Duodenal mucosa (tissue), 2 donors: ENCODE measurements at regions not wholly inside any gene's neighbourhood (a gene's known extent, or its start where the extent isn't known, plus 50 kb on each side); places are given as distances from the start of the nearest gene placed in this dataset.
"Not testable (repeated sequence)": the region's sequence is repeated elsewhere in the genome, so short reads cannot be mapped to it uniquely, and the experiment has no call there.

ENCODE experiments used
- H3K27ac ChIP-seq: one replicate; pipeline ENCODE4 v1.7.0; 2013; ENCODE audit warnings: low read depth, low read length
- H3K27me3 ChIP-seq, 2 donors: one replicate each; pipeline ENCODE4 v1.7.0; 2013; ENCODE audit warnings: low read length in 2 of 2, control low read depth in 1 of 2; ENCODE audit not compliant: insufficient read depth in 2 of 2, control insufficient read depth in 1 of 2
- H3K36me3 ChIP-seq, 2 donors: one replicate each; pipeline ENCODE4 v1.7.0; 2013; ENCODE audit warnings: low read length in 2 of 2, control low read depth in 1 of 2; ENCODE audit not compliant: insufficient read depth in 2 of 2, control insufficient read depth in 1 of 2
- H3K4me1 ChIP-seq, 2 donors: one replicate each; pipeline ENCODE4 v1.7.0; 2013; ENCODE audit warnings: low read length in 2 of 2, control low read depth in 1 of 2; ENCODE audit not compliant: insufficient read depth in 2 of 2, control insufficient read depth in 1 of 2
- H3K4me3 ChIP-seq, 2 donors: one replicate each; pipeline ENCODE4 v1.7.0; 2013; ENCODE audit warnings: low read length in 2 of 2, low read depth in 1 of 2
- H3K9ac ChIP-seq, 2 donors: one replicate each; pipeline ENCODE4 v1.7.0; 2013; ENCODE audit warnings: low read length in 2 of 2, low read depth in 1 of 2
- H3K9me3 ChIP-seq, 2 donors: one replicate each; pipeline ENCODE4 v1.7.0; 2013; ENCODE audit warnings: low read length in 2 of 2, control low read depth in 1 of 2; ENCODE audit not compliant: control insufficient read depth in 1 of 2

DNA sequence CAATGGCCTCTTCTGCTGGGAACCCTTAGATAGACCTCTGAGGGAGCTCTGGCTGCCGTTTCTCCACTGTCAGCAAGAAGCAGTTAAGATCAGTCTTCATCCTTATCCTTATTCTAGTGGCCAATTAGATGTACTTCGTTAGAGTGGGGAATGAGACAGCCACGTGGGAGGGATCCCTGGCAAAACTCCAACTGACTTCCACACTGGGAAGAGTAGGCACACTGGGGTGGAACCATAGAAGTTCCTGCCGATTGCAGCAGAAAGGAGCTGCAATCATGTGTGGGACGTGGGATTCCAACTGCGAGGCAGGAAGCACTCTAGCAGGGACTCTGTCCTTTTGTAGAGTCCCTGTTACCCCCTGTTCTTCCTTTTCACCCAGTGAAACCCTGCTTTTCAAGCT, 226.3 kb upstream of the RGS17 start:
- Histone ChIP-seq H3K9ac (no peak overlapping the region), H3K4me3 (no peak overlapping the region), H3K9me3 (peaks cover 0 to 3% of the 10 kb centered on the region in 2 donors), H3K4me1 (no peaks in the 10 kb centered on the region), H3K27ac (no peak overlapping the region), H3K27me3 (no peaks in the 10 kb centered on the region), H3K36me3 (no peaks in the 10 kb centered on the region)

DNA sequence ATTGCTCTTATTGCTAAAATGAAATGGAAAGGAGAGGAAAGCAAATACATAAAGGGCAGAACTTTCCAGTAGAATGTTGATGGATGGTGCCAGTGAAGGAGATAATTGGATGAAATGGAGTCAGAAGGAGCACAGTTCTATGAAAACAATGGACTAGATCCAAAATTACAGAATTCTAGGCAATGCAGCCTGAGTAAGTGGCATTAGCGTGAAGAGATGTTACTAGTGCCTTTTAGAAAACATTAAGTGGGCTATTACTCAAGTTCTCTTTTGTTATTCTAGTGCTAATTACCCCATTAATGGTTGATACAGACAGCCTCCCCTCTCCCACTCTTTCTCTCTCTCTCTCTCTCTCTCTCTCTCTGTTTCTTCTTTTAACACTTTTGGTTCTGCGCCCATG, 209.5 kb upstream of the RGS17 start:
- Histone ChIP-seq H3K4me3 (no peak overlapping the region), H3K27me3 (no peaks in the 10 kb centered on the region), H3K9ac (no peak overlapping the region), H3K36me3 (no peaks in the 10 kb centered on the region), H3K4me1 (no peaks in the 10 kb centered on the region), H3K27ac (no peak overlapping the region), H3K9me3 (no peaks in the 10 kb centered on the region)

DNA sequence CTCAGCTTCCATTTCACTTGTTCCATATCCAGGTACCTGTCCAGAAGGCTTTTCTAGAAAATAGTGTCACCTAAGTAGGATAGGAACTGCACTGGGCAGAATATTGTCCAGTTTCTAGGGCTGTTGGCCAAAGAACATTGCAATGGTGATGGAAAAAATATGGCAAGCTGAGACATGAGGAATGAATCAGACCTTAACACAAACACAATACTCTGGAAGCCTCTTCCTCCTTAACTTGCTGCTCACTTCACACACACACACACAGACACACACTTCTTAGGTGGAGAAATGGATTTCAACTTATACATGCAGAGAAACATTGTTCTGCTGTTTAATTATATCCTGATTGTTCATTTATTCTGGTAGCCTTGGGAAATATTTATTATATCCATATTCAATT, 203.0 kb upstream of the RGS17 start:
- H3K9me3 ChIP-seq = no peaks in the 10 kb centered on the region
- no peak overlapping the region for H3K27ac ChIP-seq
- H3K4me1 ChIP-seq = no peaks in the 10 kb centered on the region

DNA sequence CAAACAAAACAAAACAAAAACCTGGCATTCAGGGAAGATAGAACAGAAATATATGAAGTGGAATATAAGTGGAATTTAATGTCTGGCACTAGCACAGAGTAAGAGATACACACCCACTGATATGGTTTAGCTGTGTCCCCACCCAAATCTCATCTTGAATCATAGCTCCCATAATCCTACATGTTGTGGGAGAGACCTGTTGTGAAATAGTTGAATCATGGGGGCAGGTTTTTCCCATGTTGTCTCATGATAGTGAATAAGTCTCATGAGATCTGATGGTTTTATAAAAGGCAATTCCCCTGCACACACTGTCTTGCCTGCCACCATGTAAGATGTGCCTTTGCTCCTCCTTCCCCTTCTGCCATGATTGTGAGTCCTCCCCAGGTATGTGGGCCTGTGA, 200.1 kb upstream of the RGS17 start:
- not testable (repeated sequence) for H3K4me1 ChIP-seq, H3K9me3 ChIP-seq, H3K9ac ChIP-seq, H3K4me3 ChIP-seq, H3K36me3 ChIP-seq, H3K27me3 ChIP-seq, H3K27ac ChIP-seq

More for the DNA sequence above, 203.0 kb upstream of the RGS17 start:
- no peak overlapping the region for H3K9ac ChIP-seq
- no peaks in the 10 kb centered on the region for H3K36me3 ChIP-seq
- no peaks in the 10 kb centered on the region for H3K27me3 ChIP-seq
- H3K4me3 ChIP-seq = no peak overlapping the region

DNA sequence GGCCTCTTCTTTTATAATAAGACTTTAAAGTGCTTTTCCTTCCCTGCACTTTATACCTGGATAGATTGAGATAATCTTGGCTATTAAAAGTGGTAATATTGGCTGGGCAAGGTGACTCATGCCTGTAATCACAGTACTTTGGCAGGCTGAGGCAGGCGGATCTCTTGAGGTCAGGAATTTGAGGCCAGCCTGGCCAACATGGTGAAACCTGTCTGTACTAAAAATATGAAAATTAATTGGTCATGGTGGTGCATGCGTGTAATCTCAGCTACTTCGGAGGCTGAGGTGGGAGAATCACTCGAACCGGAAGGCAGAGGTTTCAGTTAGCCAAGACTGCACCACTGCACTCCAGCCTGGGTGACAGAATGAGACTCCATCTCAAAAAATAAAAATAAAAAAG, 197.1 kb upstream of the RGS17 start:
- Histone ChIP-seq H3K9me3 (no peaks in the 10 kb centered on the region), H3K4me3 (no peak overlapping the region), H3K36me3 (no peaks in the 10 kb centered on the region), H3K27ac (no peak overlapping the region), H3K27me3 (no peaks in the 10 kb centered on the region), H3K9ac (no peak overlapping the region), H3K4me1 (no peaks in the 10 kb centered on the region)

GRCh38 chr6:153325661-153326060, 194.6 kb upstream of the RGS17 start:
- H3K36me3 ChIP-seq = no peaks in the 10 kb centered on the region

DNA sequence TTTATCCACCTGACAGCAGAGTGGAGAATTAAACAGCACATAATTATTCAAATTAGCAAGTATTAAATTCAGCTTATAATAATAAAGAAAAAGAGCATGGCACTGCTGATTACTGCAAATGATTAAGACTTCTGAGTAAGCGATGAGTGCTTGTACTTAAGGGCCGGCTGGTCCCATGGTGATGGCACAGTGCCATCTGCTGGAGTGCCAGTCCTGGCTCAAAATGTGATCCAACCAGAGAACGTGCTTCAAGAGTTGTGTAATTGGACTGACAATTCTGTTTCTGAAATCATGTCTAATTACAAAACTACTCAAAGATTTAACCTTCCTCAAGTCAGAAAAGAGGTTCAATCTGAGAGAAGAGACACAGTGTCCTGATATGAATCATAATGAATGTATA, 181.6 kb upstream of the RGS17 start:
- Histone ChIP-seq H3K4me3 (no peak overlapping the region), H3K27me3 (no peaks in the 10 kb centered on the region), H3K9me3 (no peaks in the 10 kb centered on the region), H3K36me3 (no peaks in the 10 kb centered on the region), H3K27ac (no peak overlapping the region), H3K9ac (no peak overlapping the region), H3K4me1 (no peaks in the 10 kb centered on the region)

More at GRCh38 chr6:153325661-153326060, 194.6 kb upstream of the RGS17 start:
- no peak overlapping the region for H3K4me3 ChIP-seq
- H3K9ac ChIP-seq = no peak overlapping the region
- H3K9me3 ChIP-seq = no peaks in the 10 kb centered on the region
- H3K4me1 ChIP-seq = no peaks in the 10 kb centered on the region
- no peaks in the 10 kb centered on the region for H3K27me3 ChIP-seq
- H3K27ac ChIP-seq = no peak overlapping the region

GRCh38 chr6:153309651-153310050, 178.6 kb upstream of the RGS17 start:
- H3K27ac ChIP-seq = no peak overlapping the region
- H3K9me3 ChIP-seq = no peaks in the 10 kb centered on the region
- H3K4me1 ChIP-seq = no peaks in the 10 kb centered on the region
- no peak overlapping the region for H3K4me3 ChIP-seq
- H3K36me3 ChIP-seq = no peaks in the 10 kb centered on the region
- H3K27me3 ChIP-seq = no peaks in the 10 kb centered on the region
- no peak overlapping the region for H3K9ac ChIP-seq

- Histone ChIP-seq H3K27ac (no peak overlapping the region), H3K27me3 (no peaks in the 10 kb centered on the region), H3K36me3 (no peaks in the 10 kb centered on the region), H3K9me3 (no peaks in the 10 kb centered on the region), H3K4me3 (no peak overlapping the region), H3K4me1 (no peaks in the 10 kb centered on the region), H3K9ac (no peak overlapping the region)
These were observed 171.1 kb upstream of the RGS17 start for GRCh38 chr6:153302133-153302532.

DNA sequence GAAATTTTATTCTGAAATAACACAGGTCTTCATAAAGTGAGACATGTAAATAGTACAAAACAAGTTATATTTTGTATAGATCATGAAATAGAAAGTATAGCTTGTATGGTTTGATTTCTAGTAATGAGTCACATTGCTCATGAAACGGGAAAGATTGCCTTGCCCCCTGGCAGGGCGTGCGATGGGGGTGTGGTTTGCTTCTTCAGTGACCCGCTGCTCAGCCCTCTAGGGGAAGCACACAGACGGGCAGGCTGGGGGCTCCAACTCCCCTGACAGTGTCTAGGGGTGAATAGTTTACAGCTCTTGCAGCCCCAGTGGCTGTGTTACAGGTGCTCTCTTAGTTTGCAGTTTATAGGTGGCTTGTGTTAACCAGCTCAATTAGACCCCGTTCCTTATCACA, 170.5 kb upstream of the RGS17 start:
- Histone ChIP-seq H3K9ac (no peak overlapping the region), H3K4me3 (no peak overlapping the region), H3K27ac (no peak overlapping the region), H3K36me3 (no peaks in the 10 kb centered on the region), H3K4me1 (no peaks in the 10 kb centered on the region), H3K9me3 (no peaks in the 10 kb centered on the region), H3K27me3 (no peaks in the 10 kb centered on the region)

DNA sequence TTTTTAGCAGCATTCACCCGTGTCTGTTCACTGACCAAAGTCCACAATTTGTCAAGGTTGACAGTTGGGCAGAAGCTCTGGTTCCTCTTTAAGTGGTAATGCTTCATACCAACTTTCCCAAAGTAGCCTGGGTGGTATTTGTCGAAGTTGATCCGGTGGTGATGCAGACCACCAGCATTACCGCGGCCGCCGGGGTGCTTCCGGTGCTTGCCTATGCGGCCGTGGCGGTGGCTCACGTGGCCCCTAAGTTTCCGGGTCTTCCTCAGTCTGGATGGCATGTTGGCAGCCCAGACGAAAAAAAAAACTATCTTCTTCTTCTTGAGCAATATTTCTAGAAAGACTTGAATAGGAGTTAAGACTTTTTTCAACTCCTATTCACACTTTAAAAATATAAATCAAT, 151.4 kb upstream of the RGS17 start:
- H3K4me1 ChIP-seq, H3K9me3 ChIP-seq, H3K36me3 ChIP-seq, H3K9ac ChIP-seq, H3K27ac ChIP-seq, H3K27me3 ChIP-seq, H3K4me3 ChIP-seq: not testable (repeated sequence)
